ENCODE measurements at regions not wholly inside any gene's neighbourhood (a gene's known extent, or its start where the extent isn't known, plus 50 kb on each side); places are given as distances from the start of the nearest gene placed in this dataset.

- TF ChIP-seq CTCF (conservative IDR thresholded peaks at IDR 0.05; ENCODE audit: low read depth, low read length) (no peak), EZH2phosphoT487 (IDR thresholded peaks at IDR 0.05; ENCODE audit: borderline replicate concordance, low read length) (no peak)
Observed at GRCh38 chr13:109545931-109546330, 240.5 kb downstream of the IRS2 start.

Data from PC-3 (cell line).